Right atrium auricular region (tissue), 2 donors: ENCODE measurements at regions not wholly inside any gene's neighbourhood (a gene's known extent, or its start where the extent isn't known, plus 50 kb on each side); places are given as distances from the start of the nearest gene placed in this dataset.
A peak's percentile ranks its signal among the peaks of the same experiment; 100 is the strongest.

Experiments used
- DNase-seq: peaks from one replicate; pipeline ENCODE4 v3.0.0-alpha.2; 2019; ENCODE audit warnings: low spot score
- H3K27ac ChIP-seq, 2 donors: fragments of 200-600 bp; sonication (generic); 1 replicate in 1 of 2; 2 replicates in 1 of 2; pipeline ENCODE4 v1.5.1; 2016 to 2019
- H3K27me3 ChIP-seq, 2 donors: fragments of 200-600 bp; sonication (generic); one replicate each; pipeline versions ENCODE4 v1.5.1 to v1.6.0; 2017 to 2019
- H3K36me3 ChIP-seq: fragments of 200-600 bp; sonication (generic); one replicate; pipeline ENCODE4 v1.5.1; 2016
- H3K4me1 ChIP-seq, 2 donors: fragments of 200-600 bp; sonication (generic); one replicate each; pipeline versions ENCODE4 v1.5.1 to v1.6.0; 2017 to 2019
- H3K4me3 ChIP-seq, 2 donors: fragments of 200-600 bp; sonication (generic); 1 replicate in 1 of 2; 2 replicates in 1 of 2; pipeline ENCODE4 v1.5.1; 2017 to 2019; ENCODE audit warnings: mild to moderate bottlenecking in 1 of 2, moderate library complexity in 1 of 2
- H3K9me3 ChIP-seq, 2 donors: fragments of 200-600 bp; sonication (generic); one replicate each; pipeline ENCODE4 v1.5.1; 2019
- TF ChIP-seq, protein P1 (sequence below), 2 donors: fragments of 200-600 bp; sonication (generic); IDR thresholded peaks; one replicate each; pipeline ENCODE4 v1.5.1; 2019; ENCODE audit warnings: antibody characterized with exemption in 2 of 2

DNA sequence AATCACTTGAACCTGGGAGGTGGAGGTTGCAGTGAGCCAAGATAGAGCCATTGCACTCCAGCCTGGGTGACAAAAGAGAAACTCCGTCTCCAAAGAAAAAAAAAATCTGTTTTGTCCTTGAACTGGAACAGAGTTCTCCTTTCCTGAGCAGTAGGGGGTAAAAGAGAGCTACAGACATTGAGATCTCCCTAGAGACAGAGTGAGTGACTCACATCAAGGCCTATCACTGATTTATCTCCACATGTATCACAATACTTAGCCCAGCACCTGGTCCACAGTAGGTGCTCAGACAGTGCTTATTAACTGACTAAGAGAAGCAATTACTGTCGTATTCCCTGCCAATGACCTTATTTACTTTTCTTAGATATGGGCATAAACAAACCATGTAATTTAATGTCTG is 354.1 kb upstream of the C1orf87 start:
- Histone ChIP-seq H3K27ac (no peak overlapping the region), H3K4me3 (no peak overlapping the region), H3K27me3 (no peaks in the 10 kb centered on the region)

DNA sequence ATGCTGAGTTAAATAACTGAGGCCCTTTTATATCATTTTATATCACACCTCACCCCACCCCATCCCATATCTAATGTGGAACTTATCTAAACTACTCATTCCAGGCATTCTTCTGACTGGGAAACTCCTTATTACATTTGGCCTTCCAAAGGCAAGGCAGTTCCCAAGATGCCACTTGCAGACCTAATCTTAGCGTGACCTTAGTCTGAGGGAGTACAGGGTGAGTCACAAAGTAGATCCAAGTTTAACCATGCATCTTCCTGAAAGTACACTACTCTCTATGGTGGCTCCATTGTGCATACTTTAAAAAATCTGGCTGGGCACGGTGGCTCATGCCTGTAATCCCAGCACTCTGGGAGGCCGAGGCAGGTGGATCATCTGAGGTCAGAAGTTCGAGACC is 353.6 kb upstream of the C1orf87 start:
- no peaks in the 10 kb centered on the region for H3K4me1 ChIP-seq
- no peaks in the 10 kb centered on the region for H3K36me3 ChIP-seq
- TF ChIP-seq, protein P1, sequence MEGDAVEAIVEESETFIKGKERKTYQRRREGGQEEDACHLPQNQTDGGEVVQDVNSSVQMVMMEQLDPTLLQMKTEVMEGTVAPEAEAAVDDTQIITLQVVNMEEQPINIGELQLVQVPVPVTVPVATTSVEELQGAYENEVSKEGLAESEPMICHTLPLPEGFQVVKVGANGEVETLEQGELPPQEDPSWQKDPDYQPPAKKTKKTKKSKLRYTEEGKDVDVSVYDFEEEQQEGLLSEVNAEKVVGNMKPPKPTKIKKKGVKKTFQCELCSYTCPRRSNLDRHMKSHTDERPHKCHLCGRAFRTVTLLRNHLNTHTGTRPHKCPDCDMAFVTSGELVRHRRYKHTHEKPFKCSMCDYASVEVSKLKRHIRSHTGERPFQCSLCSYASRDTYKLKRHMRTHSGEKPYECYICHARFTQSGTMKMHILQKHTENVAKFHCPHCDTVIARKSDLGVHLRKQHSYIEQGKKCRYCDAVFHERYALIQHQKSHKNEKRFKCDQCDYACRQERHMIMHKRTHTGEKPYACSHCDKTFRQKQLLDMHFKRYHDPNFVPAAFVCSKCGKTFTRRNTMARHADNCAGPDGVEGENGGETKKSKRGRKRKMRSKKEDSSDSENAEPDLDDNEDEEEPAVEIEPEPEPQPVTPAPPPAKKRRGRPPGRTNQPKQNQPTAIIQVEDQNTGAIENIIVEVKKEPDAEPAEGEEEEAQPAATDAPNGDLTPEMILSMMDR (IDR thresholded peaks at IDR 0.05) = no peak
- H3K4me3 ChIP-seq = no peak overlapping the region
- H3K27me3 ChIP-seq = no peaks in the 10 kb centered on the region
- H3K27ac ChIP-seq = no peak overlapping the region
- H3K9me3 ChIP-seq = peaks cover 0 to 4% of the 10 kb centered on the region in 2 donors
- DNase-seq = no peak

More for the DNA sequence above, 354.1 kb upstream of the C1orf87 start:
- TF ChIP-seq, protein P1 (IDR thresholded peaks at IDR 0.05) = no peak
- H3K9me3 ChIP-seq = peaks cover 0 to 4% of the 10 kb centered on the region in 2 donors
- H3K36me3 ChIP-seq = no peaks in the 10 kb centered on the region
- H3K4me1 ChIP-seq = no peaks in the 10 kb centered on the region
- no peak for DNase-seq

DNA sequence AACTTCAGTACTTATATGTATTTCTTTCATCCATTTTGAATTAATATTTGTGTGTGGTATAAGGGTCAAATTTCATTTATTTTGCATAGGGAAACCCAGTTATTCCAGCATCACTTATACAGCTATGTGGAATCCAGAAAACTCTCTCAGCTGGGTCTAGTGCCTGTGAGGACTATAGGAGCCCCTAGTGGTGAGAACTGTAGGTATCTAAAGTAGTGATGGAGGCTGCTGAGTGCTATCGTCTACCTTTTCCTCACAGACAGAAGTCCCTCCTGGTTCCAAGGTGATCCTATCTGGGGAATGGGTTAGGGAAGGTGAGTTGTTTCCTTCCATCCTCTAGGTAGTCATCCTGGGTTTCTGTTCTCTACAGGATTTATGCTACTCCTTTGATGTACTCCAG is 352.0 kb upstream of the C1orf87 start:
- Histone ChIP-seq H3K4me1 (no peaks in the 10 kb centered on the region), H3K9me3 (peaks cover 0 to 9% of the 10 kb centered on the region in 2 donors), H3K27me3 (no peaks in the 10 kb centered on the region), H3K4me3 (no peak overlapping the region), H3K27ac (no peak overlapping the region), H3K36me3 (no peaks in the 10 kb centered on the region)
- no peak for DNase-seq
- TF ChIP-seq, protein P1 (IDR thresholded peaks at IDR 0.05) = peak in 1 of 2 donors; percentile 28

DNA sequence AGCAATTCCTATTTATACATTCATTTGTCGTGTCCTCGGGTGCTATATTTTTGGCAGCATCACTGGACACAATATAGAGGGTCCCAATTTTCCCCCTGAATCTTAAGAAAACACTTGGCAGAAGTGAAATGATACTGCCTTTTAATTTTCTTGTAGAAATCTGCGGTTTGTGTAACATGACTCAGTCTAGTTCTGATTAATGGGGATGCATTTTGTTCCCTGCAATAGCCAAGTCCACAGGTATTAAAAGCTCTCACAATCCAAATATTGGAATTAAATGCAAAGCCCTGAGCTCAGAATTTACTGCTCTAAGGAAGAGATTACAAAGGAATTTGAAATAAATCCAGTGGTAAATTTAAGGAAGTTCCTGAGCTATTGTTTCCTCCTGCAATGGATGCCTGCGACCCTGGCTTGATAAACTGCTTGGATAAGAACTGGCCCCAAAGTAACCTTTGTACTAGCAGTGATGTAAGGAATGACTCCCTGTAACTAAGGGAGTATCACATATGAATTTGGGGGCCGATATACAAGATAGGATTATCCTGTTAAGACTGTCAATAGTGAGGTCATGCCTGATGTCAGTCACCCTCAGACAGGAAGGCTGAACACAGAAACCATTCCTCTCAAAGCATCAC is 349.7 kb upstream of the C1orf87 start:
- no peak for DNase-seq
- H3K9me3 ChIP-seq = peaks cover 0 to 9% of the 10 kb centered on the region in 2 donors
- H3K27me3 ChIP-seq = no peaks in the 10 kb centered on the region
- H3K27ac ChIP-seq = no peak overlapping the region
- H3K4me1 ChIP-seq = no peaks in the 10 kb centered on the region
- H3K4me3 ChIP-seq = no peak overlapping the region
- TF ChIP-seq, protein P1 (IDR thresholded peaks at IDR 0.05) = no peak
- no peaks in the 10 kb centered on the region for H3K36me3 ChIP-seq

DNA sequence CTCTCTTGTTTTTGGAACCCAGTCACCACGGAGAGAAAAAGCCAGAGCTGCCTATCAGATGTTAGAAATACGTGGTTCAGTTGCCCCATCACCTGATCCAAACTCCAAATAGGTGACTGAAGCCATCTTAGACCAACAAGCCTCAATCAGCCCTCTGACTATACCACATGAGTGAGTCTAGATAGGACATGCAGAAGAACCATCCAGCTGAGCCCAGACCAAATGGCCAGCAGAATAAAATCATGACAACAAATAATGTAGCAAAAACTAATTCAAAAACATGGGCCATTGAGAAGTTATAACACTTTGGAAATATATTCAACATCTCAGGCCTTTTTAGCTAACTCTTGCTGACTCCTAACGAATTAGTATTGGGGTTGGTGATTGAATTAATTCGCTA is 348.4 kb upstream of the C1orf87 start:
- no peak for DNase-seq
- Histone ChIP-seq H3K4me1 (no peaks in the 10 kb centered on the region), H3K9me3 (peaks cover 0 to 9% of the 10 kb centered on the region in 2 donors), H3K36me3 (no peaks in the 10 kb centered on the region), H3K27ac (no peak overlapping the region), H3K27me3 (no peaks in the 10 kb centered on the region), H3K4me3 (no peak overlapping the region)
- TF ChIP-seq, protein P1 (IDR thresholded peaks at IDR 0.05) = no peak

DNA sequence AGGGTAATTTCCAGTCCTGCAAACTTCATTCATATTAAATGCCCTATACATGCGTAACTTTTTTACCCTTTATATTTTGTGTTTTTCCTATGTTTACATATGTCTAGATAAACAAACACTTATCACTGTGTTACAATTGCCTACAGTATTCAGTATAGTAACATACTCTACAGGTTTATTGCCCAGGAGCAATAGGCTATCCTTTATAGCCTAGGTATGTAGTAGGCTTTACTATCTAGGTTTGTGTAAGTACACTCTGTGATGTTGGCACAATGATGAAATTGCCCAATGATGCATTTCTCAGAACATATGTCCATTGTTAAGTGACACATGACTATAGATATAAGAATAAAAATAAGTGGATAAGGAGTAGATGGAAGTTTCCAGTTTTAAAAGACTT is 345.5 kb upstream of the C1orf87 start:
- no peaks in the 10 kb centered on the region for H3K4me1 ChIP-seq
- no peak overlapping the region for H3K4me3 ChIP-seq
- TF ChIP-seq, protein P1 (IDR thresholded peaks at IDR 0.05) = no peak
- no peak for DNase-seq
- H3K9me3 ChIP-seq = peaks cover 0 to 6% of the 10 kb centered on the region in 2 donors
- no peak overlapping the region for H3K27ac ChIP-seq
- no peaks in the 10 kb centered on the region for H3K36me3 ChIP-seq
- H3K27me3 ChIP-seq = no peaks in the 10 kb centered on the region
